Bronchial epithelial cell (primary cell): ENCODE measurements at regions not wholly inside any gene's neighbourhood (a gene's known extent, or its start where the extent isn't known, plus 50 kb on each side); places are given as distances from the start of the nearest gene placed in this dataset.
"Not testable (repeated sequence)": the region's sequence is repeated elsewhere in the genome, so short reads cannot be mapped to it uniquely, and the experiment has no call there.

Experiments used
- DNase-seq: peaks from one replicate; pipeline ENCODE4 v3.0.0-alpha.2; 2010; ENCODE audit warnings: low read depth
- FAIRE-seq: peaks from 2 replicates; lab custom pipeline; 2011; peaks lifted over from hg19 to GRCh38; lab: Jason Lieb, UNC
- H3K27me3 ChIP-seq: 2 replicates; pipeline ENCODE4 v1.5.1; 2011; ENCODE audit warnings: low read length; ENCODE audit not compliant: control insufficient read depth, insufficient read depth
- H3K36me3 ChIP-seq: 2 replicates; pipeline ENCODE4 v1.5.1; 2011; ENCODE audit warnings: low read length; ENCODE audit not compliant: control insufficient read depth, insufficient read depth
- H3K4me3 ChIP-seq: 2 replicates; pipeline ENCODE4 v1.5.1; 2011; ENCODE audit warnings: mild to moderate bottlenecking, low read depth, low read length, control low read depth
- TF ChIP-seq, protein P1 (sequence below): IDR thresholded peaks from 2 replicates; pipeline ENCODE4 v1.5.1; 2011; ENCODE audit warnings: mild to moderate bottlenecking, moderate library complexity, low read length, control low read depth, inconsistent platforms; ENCODE audit not compliant: insufficient read depth, severe bottlenecking

DNA sequence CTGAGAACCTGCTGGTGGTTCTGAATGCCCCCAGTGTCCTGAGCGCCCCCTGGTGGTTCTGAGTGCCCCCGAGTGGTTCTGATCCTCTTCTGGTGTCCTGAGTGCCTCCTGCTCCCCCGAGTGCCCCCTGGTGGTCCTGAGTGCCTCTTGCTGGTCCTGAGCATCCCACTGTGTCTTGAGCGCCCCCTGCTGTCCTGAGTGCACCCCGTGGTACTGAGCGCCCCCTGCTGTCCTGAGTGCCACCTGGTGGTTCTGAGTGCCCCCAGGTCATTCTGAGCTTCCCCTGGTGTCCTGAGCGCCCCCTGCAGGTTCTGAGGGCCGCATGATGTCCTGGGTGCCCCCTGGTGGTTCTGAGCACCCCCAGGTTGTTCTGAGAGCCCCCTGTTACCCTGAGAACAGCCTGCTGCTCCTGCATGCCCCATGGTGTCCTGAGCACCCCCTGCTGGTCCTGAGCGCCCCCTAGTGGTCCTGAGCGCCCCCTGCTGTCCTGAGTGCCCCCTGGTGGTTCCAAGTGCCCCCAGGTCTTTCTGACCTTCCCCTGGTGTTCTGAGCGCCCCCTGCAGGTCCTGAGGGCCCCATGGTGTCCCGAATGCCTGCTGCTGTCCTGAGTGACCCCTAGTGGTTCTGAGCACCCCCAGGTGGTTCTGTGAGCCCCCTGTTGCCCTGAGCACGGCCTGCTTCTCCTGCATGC is 1165.4 kb downstream of the TMEM121 start:
- FAIRE-seq: no peak

DNA sequence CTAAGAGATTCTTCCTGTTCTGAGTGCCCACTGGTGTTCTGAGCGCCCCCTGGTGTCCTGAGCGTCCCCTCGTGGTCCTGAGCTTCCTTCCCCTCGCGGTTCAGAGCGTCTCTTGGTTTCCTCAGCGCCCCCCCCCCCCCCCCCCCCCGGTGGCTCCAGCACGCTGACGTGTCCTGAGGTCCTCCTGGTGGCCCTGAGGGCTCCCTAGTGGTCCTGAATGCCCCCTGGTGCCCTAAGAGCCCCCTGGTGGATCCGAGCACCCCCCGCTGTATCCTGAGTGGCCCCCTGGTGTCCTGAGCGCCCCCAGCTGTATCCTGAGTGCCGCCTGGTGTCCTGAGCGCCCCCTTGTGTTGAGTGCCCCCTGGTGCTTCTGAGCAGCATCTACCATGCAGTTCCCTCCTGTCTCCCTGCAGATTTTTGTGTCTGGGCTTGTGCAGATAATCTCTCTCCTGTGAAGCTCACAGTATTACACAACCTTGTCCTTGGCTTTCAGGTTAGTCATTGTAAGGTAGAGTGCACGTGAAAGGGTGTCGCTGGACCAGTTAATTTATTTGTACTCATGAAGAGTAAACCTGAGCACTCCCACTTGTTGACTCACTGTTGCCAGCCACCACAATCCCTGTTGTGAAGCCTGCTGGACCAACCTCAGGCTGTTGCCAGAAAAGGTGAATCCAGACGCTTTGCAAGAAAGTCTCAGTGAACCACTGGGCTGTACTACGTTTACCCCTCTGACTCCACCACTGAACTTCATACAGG is 1168.4 kb downstream of the TMEM121 start:
- peak; percentile 43 for DNase-seq
- H3K4me3 ChIP-seq: no peak overlapping the region
- no peaks in the 10 kb centered on the region for H3K27me3 ChIP-seq
- peak; percentile 98 for FAIRE-seq
- TF ChIP-seq, protein P1, sequence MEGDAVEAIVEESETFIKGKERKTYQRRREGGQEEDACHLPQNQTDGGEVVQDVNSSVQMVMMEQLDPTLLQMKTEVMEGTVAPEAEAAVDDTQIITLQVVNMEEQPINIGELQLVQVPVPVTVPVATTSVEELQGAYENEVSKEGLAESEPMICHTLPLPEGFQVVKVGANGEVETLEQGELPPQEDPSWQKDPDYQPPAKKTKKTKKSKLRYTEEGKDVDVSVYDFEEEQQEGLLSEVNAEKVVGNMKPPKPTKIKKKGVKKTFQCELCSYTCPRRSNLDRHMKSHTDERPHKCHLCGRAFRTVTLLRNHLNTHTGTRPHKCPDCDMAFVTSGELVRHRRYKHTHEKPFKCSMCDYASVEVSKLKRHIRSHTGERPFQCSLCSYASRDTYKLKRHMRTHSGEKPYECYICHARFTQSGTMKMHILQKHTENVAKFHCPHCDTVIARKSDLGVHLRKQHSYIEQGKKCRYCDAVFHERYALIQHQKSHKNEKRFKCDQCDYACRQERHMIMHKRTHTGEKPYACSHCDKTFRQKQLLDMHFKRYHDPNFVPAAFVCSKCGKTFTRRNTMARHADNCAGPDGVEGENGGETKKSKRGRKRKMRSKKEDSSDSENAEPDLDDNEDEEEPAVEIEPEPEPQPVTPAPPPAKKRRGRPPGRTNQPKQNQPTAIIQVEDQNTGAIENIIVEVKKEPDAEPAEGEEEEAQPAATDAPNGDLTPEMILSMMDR: no peak
- H3K36me3 ChIP-seq: no peaks in the 10 kb centered on the region

More for the DNA sequence above, 1165.4 kb downstream of the TMEM121 start:
- Histone ChIP-seq H3K27me3 (no peaks in the 10 kb centered on the region), H3K36me3 (no peaks in the 10 kb centered on the region), H3K4me3 (no peak overlapping the region)
- no peak for DNase-seq
- TF ChIP-seq, protein P1: peak; percentile 21

- not testable (repeated sequence) for DNase-seq, H3K27me3 ChIP-seq, H3K36me3 ChIP-seq, H3K4me3 ChIP-seq, FAIRE-seq
These were observed 1172.4 kb downstream of the TMEM121 start for GRCh38 chr14:106698620-106699267.

- FAIRE-seq, H3K36me3 ChIP-seq, H3K27me3 ChIP-seq, DNase-seq, H3K4me3 ChIP-seq: not testable (repeated sequence)
These were observed 1177.3 kb downstream of the TMEM121 start for GRCh38 chr14:106703651-106704050.

GRCh38 chr14:106706488-106706887 is 1180.1 kb downstream of the TMEM121 start:
- H3K27me3 ChIP-seq, DNase-seq, FAIRE-seq, H3K36me3 ChIP-seq, H3K4me3 ChIP-seq: not testable (repeated sequence)

- not testable (repeated sequence) for H3K36me3 ChIP-seq, DNase-seq, FAIRE-seq, H3K4me3 ChIP-seq, H3K27me3 ChIP-seq
These were observed 1183.8 kb downstream of the TMEM121 start for GRCh38 chr14:106710187-106710586.

GRCh38 chr14:106712513-106712912 is 1186.1 kb downstream of the TMEM121 start:
- not testable (repeated sequence) for DNase-seq
- FAIRE-seq: peak; percentile 73

DNA sequence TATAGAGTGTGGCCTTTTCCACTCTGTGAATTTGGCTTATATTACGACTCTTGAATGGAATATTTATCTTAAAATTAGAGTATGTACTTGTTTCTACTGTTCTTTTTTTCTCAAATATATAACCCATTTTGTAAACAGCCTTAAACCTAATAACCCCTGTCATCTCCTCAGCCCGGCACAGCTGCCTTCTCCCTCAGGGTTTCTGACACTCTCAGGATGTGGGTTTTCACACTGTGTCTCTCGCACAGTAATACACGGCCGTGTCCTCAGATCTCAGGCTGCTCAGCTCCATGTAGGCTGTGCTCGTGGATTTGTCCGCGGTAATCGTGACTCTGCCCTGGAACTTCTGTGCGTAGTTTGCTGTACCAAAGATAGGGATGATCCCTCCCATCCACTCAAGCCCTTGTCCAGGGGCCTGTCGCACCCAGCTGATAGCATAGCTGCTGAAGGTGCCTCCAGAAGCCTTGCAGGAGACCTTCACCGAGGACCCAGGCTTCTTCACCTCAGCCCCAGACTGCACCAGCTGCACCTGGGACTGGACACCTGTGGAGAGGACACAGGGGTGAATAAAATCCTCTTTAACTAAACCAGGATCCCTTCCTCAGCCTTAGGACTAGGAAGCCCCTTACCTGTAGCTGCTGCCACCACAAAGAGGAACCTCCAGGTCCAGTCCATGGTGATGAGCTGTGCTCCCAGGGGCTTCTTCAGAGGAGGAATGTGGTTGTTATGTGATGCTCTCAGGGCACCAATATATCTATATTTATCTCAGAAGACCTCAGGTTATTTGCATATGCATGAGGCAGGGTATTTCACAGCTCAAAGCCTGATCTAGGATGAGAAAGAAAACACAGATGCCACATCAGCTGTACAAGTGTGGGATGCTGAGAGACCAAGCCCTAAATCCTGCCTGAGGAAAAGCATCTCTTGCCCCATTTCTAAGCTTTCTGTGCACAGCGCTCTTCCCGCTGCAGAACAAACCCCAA is 1188.4 kb downstream of the TMEM121 start:
- not testable (repeated sequence) for DNase-seq, H3K27me3 ChIP-seq, H3K4me3 ChIP-seq, H3K36me3 ChIP-seq
- peak; percentile 70 for FAIRE-seq

More at GRCh38 chr14:106712513-106712912, 1186.1 kb downstream of the TMEM121 start:
- not testable (repeated sequence) for H3K4me3 ChIP-seq, H3K36me3 ChIP-seq, H3K27me3 ChIP-seq
